HG03135 (cell line): ENCODE measurements at regions not wholly inside any gene's neighbourhood (a gene's known extent, or its start where the extent isn't known, plus 50 kb on each side); places are given as distances from the start of the nearest gene placed in this dataset.

Experiments used
- ATAC-seq: cut with Tn5 transposase; IDR thresholded peaks from one replicate; pipeline ENCODE4 v1.9.1; 2021; ENCODE audit warnings: mild to moderate bottlenecking, moderate library complexity; ENCODE audit not compliant: unreplicated experiment

DNA sequence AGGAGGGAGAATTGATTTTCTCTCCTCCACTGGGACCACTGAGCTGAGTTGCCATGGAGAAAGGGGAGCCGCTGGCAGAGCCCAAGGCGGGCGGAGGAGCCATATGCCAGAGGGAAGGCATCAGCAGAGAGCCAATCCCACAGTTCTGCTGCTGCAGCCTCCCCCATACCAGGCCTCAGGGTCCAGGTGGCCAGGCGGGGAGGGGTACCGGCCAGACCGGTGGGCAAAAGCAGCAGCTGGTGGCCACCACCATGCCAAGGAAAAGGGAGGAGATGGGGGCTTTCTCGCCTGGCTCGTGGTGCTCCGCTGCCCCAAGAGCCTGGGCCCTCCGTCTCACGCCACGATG, 72.8 kb downstream of the PITPNM2 start:
- no peak for ATAC-seq

DNA sequence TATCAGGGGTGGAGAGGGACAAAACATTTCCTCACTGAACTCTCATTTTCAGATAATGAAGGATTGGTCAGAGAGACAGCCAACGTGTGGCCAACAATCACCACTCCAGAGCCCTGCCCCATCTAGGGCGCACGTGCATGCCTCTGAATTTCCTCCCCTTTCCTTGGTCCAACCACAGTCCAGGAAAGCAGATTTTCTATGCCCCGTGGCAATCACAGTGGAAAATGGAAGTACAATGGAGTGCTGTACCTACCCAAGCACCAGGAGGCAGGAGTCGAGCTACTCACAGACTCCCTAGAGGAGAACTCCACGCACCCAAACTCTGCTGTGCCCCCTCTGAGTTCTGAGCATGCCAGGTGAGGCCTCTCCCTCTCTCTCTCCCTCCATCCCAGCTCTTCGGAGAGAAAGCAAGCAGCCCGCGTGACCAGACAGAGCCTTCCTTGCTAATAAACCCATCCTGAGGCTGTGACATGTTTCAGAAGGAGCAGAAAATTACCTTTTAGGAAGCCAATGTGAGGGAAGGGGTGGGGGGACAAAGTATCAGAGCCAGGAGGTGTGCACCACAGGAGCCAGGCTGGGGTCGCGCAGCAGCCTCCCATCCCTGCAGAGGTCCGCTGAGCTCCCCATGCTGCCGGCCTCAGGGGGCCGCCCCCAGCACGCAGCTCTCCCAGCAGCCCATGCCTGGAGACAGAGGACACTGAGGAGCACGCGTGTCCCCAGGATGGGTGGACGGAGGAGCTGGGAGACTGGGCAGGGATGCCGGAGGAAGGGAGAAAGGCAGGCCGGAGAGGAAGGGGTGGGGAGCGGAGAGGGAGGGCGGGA, 73.4 kb downstream of the PITPNM2 start:
- no peak for ATAC-seq

DNA sequence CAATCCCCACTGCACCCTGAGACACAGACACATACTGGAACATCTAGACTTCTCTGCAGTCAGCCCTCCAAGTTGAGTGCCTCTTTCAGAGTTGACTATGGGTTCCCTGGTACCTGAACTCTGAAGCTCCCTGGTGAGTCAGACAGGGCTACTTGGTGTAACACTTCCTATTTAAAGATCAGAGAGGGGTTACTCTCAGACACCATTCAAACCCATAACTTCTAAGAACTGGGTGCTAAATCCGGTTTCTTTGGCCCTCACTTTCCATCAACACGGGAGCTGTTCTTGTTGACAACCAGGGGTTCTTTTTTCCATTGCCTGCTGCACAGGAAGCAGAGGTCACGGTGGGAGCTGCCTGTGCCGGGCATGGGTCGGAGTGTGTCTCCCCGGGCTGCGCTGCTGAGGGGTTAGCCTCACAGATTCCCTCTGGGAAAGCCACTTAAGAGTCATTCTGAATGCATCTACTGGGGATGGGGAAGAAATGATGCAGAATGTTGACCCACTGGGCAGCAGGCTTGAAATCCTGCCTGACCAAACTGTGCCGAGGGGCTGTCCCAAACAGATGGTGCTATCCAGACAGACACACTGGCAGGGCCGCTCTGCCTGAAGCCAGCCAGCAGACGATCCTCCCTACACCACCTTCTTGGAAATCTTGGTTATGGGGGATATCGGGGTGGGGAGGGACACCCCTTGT, 74.1 kb downstream of the PITPNM2 start:
- ATAC-seq = no peak

DNA sequence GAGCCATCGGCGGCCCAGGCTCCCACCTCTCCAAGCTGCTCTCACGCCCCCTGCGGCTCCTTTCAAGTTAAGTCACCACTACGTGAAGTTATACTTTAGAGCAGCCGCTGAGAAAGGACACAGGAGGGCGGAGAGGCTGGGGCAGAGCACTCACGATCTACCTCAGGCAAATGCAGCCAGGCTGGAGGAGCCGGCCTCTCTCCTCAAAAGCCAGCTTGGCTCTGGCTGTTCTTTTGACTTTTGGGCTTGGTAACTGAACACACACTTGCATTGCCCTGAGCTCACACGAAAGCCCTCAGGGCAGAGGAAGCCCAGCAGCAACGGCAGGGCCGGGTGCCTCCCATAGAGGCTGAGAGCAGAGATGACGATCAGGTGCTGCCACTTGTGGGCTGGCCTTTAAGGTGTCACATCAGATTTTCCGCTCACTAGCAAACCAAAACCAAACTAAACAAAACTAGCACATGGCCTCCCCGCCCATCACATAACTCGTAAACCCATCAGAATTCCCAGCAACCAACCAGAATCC, 75.2 kb downstream of the PITPNM2 start:
- ATAC-seq = peak; percentile 59

DNA sequence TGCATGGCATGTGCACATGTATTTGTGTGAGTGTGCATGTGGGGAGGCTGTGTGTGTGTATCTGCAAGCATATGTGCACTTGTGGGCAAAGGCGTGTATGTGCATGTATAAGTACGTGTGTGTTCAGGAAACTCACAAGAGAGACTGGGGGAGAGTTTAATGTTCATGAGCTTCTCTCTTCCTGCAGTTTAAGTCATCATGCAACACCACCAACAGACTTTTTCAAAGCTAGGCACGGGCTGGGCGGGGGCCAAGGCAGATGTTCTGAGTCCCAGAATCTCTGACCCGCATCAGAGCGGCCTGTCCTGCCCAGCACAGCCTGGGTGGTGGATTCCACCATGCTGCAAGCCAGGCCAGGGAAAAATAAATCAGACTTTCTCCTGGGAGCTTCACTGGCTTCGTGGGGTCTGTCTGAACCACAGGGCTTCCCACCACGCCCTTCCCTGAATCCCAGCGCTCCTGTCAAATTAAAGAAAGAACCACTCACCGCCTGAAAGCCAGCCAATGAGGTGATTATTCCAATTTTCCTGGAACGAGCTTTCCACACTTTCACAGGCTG, 75.7 kb downstream of the PITPNM2 start:
- no peak for ATAC-seq

DNA sequence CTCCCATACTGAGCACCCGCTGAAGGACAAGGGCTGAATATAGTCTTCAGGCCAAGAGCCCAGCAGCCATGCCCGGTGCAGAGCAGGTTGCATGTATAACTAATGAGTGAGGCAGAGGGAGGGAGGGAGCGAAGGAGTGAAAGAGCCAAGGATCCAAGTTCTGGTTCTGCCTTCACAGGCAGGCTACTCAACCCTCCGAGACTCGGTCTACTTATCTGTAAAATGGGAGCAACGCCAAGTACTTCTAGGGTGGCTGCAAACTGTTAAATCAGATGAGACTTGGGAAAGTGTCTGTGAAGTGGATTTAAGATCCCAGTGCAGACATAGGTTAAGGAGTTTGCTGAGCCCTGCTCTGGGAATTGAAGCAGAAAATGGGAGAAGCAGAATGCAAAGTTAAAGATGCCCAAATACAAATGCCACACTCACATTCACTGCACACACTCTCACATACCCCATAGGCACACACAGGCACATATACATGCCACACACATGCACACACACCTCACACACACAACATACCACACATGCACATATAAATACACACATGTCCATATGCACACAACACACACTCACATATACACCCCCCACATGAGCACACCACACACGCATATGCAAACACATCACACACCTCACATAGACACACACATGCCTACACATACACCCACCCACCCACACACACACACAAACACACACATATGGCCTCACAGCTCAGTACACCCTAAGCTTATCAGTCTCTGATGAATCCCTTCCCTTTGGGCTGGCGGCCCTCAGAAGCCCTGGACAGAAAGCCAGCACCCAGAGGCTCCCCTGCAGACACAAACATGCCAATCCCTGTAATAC, 76.7 kb downstream of the PITPNM2 start:
- no peak for ATAC-seq

DNA sequence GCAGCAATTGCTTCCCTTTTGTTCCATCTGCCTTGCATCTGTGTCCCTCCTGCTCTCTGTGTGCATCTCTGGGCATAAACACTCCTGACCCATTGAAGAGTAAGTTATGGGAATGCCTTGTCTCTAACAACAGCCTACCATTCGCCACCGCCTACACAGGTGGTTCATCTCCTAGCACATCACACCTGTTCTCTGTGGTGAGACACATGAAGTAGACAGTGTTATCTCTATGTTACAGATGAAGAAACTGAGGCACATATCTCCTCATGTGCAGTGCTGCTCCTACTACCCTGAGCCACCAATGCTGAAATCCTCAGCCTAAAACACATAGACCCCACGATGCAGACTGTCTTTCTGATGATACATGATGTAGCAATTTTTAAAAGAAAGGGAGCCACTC, 77.6 kb downstream of the PITPNM2 start:
- no peak for ATAC-seq

DNA sequence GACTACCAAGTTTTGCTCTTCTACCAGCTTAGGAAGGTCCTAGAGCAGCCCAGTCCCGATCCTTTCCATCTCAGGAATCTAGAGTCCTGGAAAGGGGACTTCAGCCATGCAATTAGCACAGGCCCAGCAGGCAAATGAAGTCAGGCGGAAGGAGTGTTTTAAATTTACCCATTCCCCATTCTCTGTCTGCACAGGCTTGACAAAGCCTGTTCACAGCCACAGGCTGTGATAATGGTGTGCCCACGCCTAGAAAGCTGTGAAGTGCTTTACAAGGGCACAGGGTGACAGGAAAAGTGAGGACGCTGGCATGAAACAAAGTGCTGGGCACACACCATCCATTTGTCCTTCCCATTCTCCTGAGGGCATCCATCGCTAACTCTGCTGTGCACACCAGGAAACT, 79.0 kb downstream of the PITPNM2 start:
- ATAC-seq = no peak

DNA sequence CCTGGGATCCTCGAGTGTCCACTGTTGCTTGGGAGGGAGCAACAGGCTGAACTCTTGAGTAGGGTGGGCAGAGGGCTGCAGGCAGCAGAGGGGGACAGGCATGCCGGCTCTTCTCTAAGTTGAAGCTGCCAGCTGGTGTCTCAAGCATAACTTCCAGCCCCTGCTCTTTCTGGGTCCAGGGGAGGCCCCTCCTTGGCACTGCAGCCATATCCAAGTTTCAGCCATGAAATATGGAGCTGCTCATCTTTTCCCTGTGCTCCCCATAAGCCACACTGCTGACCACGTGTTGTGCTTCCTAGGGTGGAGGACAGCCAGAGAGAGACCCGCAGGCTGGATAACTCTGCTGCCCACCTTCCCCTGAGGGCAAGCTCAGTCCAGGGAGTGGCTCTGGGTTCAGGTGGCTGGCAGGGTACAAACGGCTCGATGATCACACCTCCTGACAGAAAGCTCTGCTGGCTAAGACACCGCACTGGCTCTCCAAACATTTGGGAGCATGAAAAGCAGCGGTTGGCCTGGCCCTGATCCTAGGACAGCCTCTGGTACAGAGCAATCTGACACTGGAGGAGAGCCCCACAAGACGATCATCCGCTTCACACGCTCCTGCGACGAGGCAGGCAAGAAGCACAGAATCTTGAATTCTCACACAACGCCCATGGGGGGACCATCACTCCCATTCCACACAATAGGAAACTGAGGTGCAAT, 79.6 kb downstream of the PITPNM2 start:
- no peak for ATAC-seq

DNA sequence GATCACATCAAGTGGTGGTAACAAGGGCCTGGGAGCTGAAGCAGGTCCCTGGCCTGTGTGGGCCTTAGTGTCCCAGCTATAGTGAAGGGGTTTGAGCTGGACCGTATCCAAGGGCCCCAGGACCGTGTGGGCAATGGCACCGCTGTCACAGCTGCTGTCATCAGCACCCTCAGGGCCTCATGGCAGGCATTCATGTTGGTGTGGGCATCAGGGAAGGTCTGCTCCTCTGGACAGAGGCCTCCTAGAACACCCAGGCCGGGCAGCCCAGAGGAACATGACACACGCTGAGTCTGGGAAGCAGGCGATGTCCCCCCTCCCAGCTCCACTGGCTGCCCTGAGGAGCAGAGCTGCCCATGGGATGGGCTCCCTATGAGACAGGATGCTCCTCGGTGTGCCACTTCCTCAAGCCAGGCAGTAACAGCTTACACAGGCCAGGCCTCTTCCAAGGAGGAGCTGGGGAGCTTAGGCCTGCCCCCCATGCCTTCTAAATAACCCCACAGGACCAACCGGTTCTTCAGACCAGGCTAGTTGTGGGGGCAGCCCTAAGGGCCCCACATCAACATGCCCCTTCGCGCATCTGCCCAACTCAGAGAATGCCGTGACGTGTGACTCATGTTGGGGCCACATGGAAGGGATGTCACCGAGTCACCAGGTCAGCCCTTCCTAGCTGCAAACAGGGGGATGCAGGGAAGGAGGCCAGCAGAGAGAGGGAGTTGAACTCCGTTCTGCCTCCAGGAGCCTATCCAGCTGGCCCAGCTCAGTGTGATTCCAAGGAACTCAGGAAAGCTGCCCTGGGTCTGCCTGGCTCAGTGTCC, 80.4 kb downstream of the PITPNM2 start:
- no peak for ATAC-seq

DNA sequence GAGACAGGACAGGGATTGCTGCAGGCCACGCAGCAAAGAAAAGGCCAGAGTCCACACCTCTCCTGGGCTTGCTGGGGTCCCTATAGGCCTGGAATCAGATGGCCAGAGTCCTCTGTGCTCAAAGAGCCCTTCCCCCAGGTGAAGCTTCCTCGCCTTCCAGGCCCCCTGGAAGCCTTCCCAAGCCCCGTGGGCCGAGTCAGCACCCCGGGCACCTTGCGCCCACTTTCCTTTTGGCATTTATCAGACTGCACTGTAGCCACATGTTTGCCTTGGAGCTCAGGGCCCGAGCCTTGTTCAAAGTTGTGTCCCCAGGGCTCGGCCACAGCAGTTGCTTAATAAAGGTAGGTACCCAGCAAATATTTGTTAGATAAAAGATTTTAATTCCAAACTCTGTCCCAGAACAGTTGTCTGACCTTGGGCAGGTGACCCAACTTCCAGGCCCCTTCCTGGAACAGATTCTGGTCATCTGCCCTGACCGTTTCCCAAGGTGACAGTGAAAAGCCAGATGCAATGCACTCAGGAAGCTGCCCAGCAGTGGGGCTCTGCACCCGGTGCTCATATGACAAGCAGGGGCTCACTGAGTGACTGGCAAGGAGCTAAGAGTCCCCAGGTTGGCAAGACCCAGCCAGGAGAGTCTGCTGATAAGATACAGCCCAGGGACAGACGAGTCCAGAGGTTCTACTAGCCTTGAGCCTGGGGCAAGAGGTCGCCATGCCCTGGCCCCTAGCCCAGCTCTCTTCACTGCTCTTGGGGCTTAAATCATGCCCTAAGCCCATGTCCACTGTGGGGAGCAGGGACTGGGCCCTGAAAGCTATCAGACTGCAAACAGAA, 81.2 kb downstream of the PITPNM2 start:
- no peak for ATAC-seq

DNA sequence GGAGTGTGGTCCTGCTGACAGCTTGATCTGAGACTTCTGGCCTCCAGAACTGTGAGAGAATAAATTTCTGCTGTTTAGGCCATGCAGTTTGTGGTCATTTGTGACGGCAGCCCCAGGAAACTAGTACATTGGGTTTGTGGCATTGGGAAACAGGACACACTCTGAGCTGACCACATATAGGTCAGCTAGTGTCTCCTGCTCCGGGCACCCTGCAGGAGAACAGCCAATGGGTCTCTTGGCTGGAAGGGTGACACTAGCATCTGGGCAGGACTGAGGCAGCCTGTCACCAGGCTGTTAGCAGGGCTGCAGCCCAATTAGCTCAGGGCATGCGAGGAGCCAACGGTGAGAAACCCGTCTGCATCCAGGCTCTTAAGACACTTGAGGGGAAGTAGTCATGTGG, 83.2 kb downstream of the PITPNM2 start:
- no peak for ATAC-seq

DNA sequence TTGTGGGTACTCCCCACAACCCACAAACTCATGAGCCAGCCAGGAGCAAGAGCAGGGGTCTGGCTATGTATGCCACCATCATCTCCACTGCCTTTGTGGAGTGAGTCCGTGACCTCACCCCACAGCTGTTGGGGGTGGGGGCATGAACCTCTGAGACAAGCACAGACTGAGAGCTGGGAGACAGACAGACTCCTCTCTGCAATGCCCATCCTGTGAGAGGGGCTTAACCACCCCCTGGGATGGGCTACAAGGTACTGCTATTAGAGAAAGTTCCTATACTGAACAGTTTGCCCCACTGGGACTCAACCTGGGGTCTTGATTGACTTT, 84.5 kb downstream of the PITPNM2 start:
- ATAC-seq = no peak

DNA sequence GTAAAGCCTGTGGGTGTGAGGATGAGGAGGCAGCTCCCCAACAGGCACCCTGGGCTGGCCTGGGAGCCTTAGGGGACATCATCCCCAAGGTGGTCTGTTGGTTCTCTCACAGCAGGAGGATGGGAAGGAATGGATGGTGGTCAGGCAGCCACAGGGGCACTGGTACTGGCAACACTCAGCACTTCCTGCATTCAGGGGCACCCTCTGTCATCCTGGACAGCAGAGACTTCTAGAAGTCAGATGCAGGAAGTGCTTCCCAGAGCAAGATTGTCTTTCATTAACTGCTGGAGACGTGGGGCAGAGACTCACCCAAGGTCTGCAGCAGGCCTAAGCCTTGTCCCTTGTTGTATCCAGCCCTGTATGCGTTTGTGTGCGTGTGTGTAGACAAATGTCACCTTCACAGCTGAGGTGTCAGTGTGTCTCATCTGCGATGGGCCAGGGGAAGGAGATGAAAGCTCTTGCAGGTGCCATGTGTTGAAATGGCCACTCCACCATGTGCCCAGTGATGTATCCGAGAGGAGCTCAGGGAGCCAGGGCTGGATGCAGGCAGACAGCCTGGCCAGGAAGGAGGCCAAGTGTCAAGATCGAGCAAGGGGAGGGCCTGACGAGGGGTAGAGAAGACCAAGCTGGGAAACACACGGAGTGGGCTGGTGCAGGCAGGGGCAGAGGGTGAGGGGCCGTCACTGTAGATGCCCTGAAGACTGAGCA, 85.1 kb downstream of the PITPNM2 start:
- no peak for ATAC-seq

DNA sequence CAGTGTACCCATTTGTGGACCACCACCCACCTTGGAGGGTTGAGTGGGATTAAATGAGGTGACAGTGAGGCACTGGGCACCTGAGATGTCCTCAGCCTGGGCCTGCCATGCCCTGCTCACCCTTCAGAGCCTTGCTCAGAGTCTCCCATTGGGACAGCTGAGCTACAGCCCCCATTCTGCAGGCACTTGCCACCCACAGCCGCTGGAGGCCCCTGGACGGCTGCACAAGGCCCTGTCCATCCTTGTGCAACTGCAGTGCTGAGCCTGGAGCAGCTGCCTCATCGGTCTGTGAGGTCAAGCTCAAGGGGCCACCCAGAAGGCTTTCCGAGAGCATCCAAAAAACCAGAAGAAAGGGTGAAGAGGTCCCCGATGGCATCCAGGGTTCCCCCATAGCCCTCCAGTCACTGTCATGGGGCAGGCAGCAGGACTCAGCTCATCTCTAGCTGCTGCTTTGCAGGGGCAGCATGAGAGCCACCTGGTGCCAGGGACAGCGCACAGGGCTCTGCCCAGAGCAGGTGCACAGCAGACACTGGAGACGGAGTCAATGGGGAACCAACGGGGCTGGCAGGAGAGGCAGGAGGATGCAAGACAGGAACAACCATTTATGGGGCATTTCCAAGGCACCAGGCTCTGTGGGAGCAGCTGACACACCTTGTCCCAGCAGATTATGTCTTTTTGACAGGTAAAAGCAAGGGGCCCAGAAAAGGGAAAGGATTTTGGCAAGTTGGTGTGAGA, 84.6 kb downstream of the ARL6IP4 start:
- ATAC-seq = no peak

DNA sequence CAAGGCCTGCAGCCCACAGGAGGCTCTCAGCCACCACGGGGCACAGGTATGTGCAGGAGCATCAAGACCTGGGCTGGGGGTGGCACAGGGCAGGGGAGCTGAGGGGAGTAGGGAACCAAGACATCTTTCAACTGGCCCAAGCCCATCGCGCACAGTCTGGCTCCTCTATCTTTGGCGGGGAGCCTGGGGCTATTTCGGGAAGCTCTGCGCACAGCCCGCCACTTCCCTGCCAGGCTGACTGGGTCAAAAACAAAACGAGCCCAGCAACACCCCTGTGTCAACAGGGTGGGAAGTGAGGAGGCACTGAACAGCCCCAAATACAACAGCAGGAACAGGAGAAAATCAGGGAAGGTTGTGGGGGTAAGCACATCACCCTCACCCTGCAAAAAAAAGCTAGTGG, 83.9 kb downstream of the ARL6IP4 start:
- ATAC-seq = no peak

DNA sequence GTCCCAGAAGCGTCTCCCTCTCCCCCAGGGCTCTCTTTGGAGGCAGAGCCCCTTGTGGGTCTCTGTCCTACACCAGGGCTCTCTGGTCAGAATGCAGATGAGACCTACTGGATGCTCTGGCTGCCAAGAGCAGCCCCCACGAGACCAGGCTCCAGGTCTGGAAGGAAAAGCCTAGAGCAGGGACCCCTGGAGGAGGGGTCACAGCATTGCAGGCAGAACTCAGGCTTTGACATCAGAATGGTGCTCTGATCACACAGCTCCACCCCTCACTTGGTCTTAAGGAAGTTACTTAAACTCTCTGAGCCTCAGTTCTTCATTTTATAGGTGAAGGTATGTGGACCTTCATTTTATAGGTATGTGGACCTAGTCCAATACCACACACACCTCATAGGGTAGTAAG, 83.1 kb downstream of the ARL6IP4 start:
- no peak for ATAC-seq
